ENCODE measurements at regions not wholly inside any gene's neighbourhood (a gene's known extent, or its start where the extent isn't known, plus 50 kb on each side); places are given as distances from the start of the nearest gene placed in this dataset.

- TF ChIP-seq, protein P1, sequence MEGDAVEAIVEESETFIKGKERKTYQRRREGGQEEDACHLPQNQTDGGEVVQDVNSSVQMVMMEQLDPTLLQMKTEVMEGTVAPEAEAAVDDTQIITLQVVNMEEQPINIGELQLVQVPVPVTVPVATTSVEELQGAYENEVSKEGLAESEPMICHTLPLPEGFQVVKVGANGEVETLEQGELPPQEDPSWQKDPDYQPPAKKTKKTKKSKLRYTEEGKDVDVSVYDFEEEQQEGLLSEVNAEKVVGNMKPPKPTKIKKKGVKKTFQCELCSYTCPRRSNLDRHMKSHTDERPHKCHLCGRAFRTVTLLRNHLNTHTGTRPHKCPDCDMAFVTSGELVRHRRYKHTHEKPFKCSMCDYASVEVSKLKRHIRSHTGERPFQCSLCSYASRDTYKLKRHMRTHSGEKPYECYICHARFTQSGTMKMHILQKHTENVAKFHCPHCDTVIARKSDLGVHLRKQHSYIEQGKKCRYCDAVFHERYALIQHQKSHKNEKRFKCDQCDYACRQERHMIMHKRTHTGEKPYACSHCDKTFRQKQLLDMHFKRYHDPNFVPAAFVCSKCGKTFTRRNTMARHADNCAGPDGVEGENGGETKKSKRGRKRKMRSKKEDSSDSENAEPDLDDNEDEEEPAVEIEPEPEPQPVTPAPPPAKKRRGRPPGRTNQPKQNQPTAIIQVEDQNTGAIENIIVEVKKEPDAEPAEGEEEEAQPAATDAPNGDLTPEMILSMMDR (conservative IDR thresholded peaks at IDR 0.05; ENCODE audit: low read depth, low read length), result no peak
Observed at GRCh38 chr3:117128872-117129271, 419.3 kb downstream of the TUSC7 start.

GRCh38 chr3:117129516-117129915 lies 419.9 kb downstream of the TUSC7 start:
- Histone ChIP-seq H4K20me1 (ENCODE audit: insufficient read depth) (no peaks in the 10 kb centered on the region), H3K79me2 (ENCODE audit: insufficient read depth, low read depth) (no peaks in the 10 kb centered on the region), H2AFZ (ENCODE audit: low read depth) (no peak overlapping the region), H3K4me3 (IDR thresholded peaks at IDR 0.05; ENCODE audit: insufficient read depth, low read depth, low read length) (no peak overlapping the region), H3K9ac (no peak overlapping the region), H3K4me1 (ENCODE audit: low read depth, poor library complexity, severe bottlenecking) (no peaks in the 10 kb centered on the region), H3K27me3 (ENCODE audit: insufficient read depth, low read depth) (no peaks in the 10 kb centered on the region), H3K36me3 (ENCODE audit: insufficient read depth) (no peaks in the 10 kb centered on the region), H3K27ac (no peak overlapping the region), H3K4me2 (no peak overlapping the region)
- TF ChIP-seq, protein P1 (conservative IDR thresholded peaks at IDR 0.05; ENCODE audit: low read depth, low read length), result no peak

More at GRCh38 chr3:117128872-117129271, 419.3 kb downstream of the TUSC7 start:
- Histone ChIP-seq H3K27ac (no peak overlapping the region), H3K4me1 (ENCODE audit: low read depth, poor library complexity, severe bottlenecking) (no peaks in the 10 kb centered on the region), H2AFZ (ENCODE audit: low read depth) (no peak overlapping the region), H3K4me2 (no peak overlapping the region), H4K20me1 (ENCODE audit: insufficient read depth) (no peaks in the 10 kb centered on the region), H3K4me3 (IDR thresholded peaks at IDR 0.05; ENCODE audit: insufficient read depth, low read depth, low read length) (no peak overlapping the region), H3K9ac (no peak overlapping the region), H3K36me3 (ENCODE audit: insufficient read depth) (no peaks in the 10 kb centered on the region), H3K27me3 (ENCODE audit: insufficient read depth, low read depth) (no peaks in the 10 kb centered on the region), H3K79me2 (ENCODE audit: insufficient read depth, low read depth) (no peaks in the 10 kb centered on the region)

GRCh38 chr3:117130222-117130621 lies 420.6 kb downstream of the TUSC7 start:
- Histone ChIP-seq H3K4me3 (IDR thresholded peaks at IDR 0.05; ENCODE audit: insufficient read depth, low read depth, low read length) (no peak overlapping the region), H3K27ac (no peak overlapping the region), H3K27me3 (ENCODE audit: insufficient read depth, low read depth) (no peaks in the 10 kb centered on the region), H3K36me3 (ENCODE audit: insufficient read depth) (no peaks in the 10 kb centered on the region), H3K79me2 (ENCODE audit: insufficient read depth, low read depth) (no peaks in the 10 kb centered on the region), H3K9ac (no peak overlapping the region), H3K4me1 (ENCODE audit: low read depth, poor library complexity, severe bottlenecking) (no peaks in the 10 kb centered on the region), H2AFZ (ENCODE audit: low read depth) (no peak overlapping the region), H3K4me2 (no peak overlapping the region), H4K20me1 (ENCODE audit: insufficient read depth) (no peaks in the 10 kb centered on the region)
- TF ChIP-seq, protein P1 (conservative IDR thresholded peaks at IDR 0.05; ENCODE audit: low read depth, low read length), result no peak

DNA sequence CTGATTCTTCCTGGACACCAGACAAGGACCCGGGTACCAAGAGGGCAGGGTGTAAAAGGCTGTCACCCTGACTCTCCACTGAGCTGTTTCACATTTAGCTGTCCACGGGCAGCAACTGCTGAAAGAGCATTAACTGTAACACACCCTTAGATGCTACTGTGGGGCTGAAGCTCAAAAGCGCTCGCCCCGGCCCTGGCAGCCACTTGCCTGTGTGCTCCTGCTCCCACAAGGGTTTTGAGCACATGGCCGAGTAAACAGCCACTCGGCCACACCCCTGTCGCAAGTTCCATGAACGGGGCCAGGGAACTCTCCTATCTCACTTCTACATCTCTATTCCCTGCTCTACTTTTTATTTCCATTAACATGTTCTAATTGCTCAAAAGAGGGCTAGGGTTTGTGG lies 421.7 kb downstream of the TUSC7 start:
- TF ChIP-seq, protein P1 (conservative IDR thresholded peaks at IDR 0.05; ENCODE audit: low read depth, low read length), result no peak
- Histone ChIP-seq H3K79me2 (ENCODE audit: insufficient read depth, low read depth) (no peaks in the 10 kb centered on the region), H2AFZ (ENCODE audit: low read depth) (no peak overlapping the region), H3K27ac (no peak overlapping the region), H3K27me3 (ENCODE audit: insufficient read depth, low read depth) (no peaks in the 10 kb centered on the region), H4K20me1 (ENCODE audit: insufficient read depth) (no peaks in the 10 kb centered on the region), H3K4me2 (no peak overlapping the region), H3K36me3 (ENCODE audit: insufficient read depth) (no peaks in the 10 kb centered on the region), H3K9ac (no peak overlapping the region), H3K4me3 (IDR thresholded peaks at IDR 0.05; ENCODE audit: insufficient read depth, low read depth, low read length) (no peak overlapping the region), H3K4me1 (ENCODE audit: low read depth, poor library complexity, severe bottlenecking) (no peaks in the 10 kb centered on the region)

Measured in KMS-11 (cell line).